ENCODE measurements at regions not wholly inside any gene's neighbourhood (a gene's known extent, or its start where the extent isn't known, plus 50 kb on each side); places are given as distances from the start of the nearest gene placed in this dataset.

GRCh38 chr7:41295455-41295815, 407.5 kb downstream of the INHBA start:
- no peaks in the 10 kb centered on the region for H3K9me3 ChIP-seq
- no peak overlapping the region for H3K27ac ChIP-seq
- no peak overlapping the region for H3K4me3 ChIP-seq
- intact Hi-C loops (cut with DNase I; ENCODE audit: low total_unique reads) = no loop called here
- H3K36me3 ChIP-seq = no peaks in the 10 kb centered on the region
- no peaks in the 10 kb centered on the region for H3K4me1 ChIP-seq
- DNase-seq = no peak
- TF ChIP-seq CTCF (IDR thresholded peaks at IDR 0.05) = no peak
- no peak for TF ChIP-seq POLR2A (IDR thresholded peaks at IDR 0.05)
- H3K27me3 ChIP-seq = no peaks in the 10 kb centered on the region

- TF ChIP-seq POLR2A (IDR thresholded peaks at IDR 0.05) (no peak), CTCF (IDR thresholded peaks at IDR 0.05) (no peak)
- intact Hi-C loops (cut with DNase I; ENCODE audit: low total_unique reads) = no loop called here
- Histone ChIP-seq H3K27me3 (no peaks in the 10 kb centered on the region), H3K27ac (no peak overlapping the region), H3K9me3 (no peaks in the 10 kb centered on the region), H3K36me3 (no peaks in the 10 kb centered on the region), H3K4me1 (no peaks in the 10 kb centered on the region), H3K4me3 (no peak overlapping the region)
- DNase-seq = no peak
Observed at GRCh38 chr7:41294556-41295454, 408.1 kb downstream of the INHBA start.

GRCh38 chr7:41292487-41292886, 410.4 kb downstream of the INHBA start:
- no peaks in the 10 kb centered on the region for H3K9me3 ChIP-seq
- no peaks in the 10 kb centered on the region for H3K36me3 ChIP-seq
- H3K4me3 ChIP-seq = no peak overlapping the region
- no peaks in the 10 kb centered on the region for H3K27me3 ChIP-seq
- no peak for DNase-seq
- no peak overlapping the region for H3K27ac ChIP-seq
- TF ChIP-seq POLR2A (IDR thresholded peaks at IDR 0.05) = no peak
- no peak for TF ChIP-seq CTCF (IDR thresholded peaks at IDR 0.05)
- H3K4me1 ChIP-seq = no peaks in the 10 kb centered on the region
- intact Hi-C loops (cut with DNase I; ENCODE audit: low total_unique reads) = no loop called here

GRCh38 chr7:41287559-41288335, 415.1 kb downstream of the INHBA start:
- no peaks in the 10 kb centered on the region for H3K4me1 ChIP-seq
- no peak overlapping the region for H3K4me3 ChIP-seq
- H3K36me3 ChIP-seq = no peaks in the 10 kb centered on the region
- H3K9me3 ChIP-seq = no peaks in the 10 kb centered on the region
- no peaks in the 10 kb centered on the region for H3K27me3 ChIP-seq
- intact Hi-C loops (cut with DNase I; ENCODE audit: low total_unique reads) = no loop called here
- no peak overlapping the region for H3K27ac ChIP-seq
- DNase-seq = no peak
- no peak for TF ChIP-seq POLR2A (IDR thresholded peaks at IDR 0.05)

- H3K27me3 ChIP-seq = no peaks in the 10 kb centered on the region
- DNase-seq = no peak
- no peaks in the 10 kb centered on the region for H3K4me1 ChIP-seq
- H3K9me3 ChIP-seq = no peaks in the 10 kb centered on the region
- intact Hi-C loops (cut with DNase I; ENCODE audit: low total_unique reads) = no loop called here
- H3K27ac ChIP-seq = no peak overlapping the region
- TF ChIP-seq CTCF (IDR thresholded peaks at IDR 0.05) = no peak
- no peak for TF ChIP-seq POLR2A (IDR thresholded peaks at IDR 0.05)
- H3K4me3 ChIP-seq = no peak overlapping the region
- H3K36me3 ChIP-seq = no peaks in the 10 kb centered on the region
Observed at GRCh38 chr7:41280491-41280890, 422.4 kb downstream of the INHBA start.
